ENCODE measurements at regions not wholly inside any gene's neighbourhood (a gene's known extent, or its start where the extent isn't known, plus 50 kb on each side); places are given as distances from the start of the nearest gene placed in this dataset.

DNA sequence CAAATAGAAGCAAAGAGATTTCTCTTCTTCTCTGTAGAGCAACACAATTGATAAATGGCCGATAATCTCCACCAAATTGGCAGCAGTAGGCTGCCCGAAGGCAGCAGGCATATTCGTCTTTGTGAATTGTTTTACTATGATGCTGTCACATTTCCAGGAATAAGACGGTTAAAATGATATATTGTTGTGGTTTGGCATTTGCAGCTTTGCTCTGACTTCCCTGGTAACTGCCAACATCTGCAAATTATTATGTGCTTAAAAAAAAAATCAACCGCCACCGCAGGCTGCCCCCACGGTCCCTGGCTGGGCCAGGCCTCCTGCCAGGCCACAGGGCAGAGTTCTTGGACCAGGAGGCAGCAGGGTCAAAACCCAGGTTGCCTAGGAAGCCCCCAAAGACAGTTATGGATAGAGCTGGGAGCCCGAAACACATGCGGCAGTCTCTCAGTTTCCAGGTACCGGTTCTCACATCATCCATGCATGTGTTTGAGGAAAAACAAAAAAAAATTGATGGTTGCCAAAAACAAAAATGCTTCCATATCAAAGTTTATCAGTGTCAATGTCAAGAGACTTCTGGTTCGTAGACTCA, 179.3 kb downstream of the ETS2 start:
- DNase-seq (ENCODE audit: low spot score): peak; percentile 90

DNA sequence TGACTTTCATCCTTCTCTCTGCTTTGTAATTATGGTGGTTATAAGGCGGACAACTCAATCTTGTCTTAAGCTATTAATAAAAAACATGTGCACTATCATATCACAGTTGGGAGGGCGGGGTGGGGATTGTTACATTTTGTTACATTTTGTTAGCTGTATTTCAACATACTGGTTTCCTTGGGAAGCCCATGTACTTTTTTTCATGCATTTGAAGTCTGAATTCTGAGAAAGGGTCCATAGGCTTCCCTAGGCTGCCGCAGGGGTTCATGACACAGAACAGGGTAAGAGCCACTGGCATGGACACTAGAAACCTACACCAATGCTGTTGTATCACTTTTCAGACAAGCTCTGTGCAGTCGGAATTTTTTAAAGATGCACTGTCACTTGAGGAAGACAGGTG, 178.8 kb downstream of the ETS2 start:
- DNase-seq (ENCODE audit: low spot score): peak; percentile 20

DNA sequence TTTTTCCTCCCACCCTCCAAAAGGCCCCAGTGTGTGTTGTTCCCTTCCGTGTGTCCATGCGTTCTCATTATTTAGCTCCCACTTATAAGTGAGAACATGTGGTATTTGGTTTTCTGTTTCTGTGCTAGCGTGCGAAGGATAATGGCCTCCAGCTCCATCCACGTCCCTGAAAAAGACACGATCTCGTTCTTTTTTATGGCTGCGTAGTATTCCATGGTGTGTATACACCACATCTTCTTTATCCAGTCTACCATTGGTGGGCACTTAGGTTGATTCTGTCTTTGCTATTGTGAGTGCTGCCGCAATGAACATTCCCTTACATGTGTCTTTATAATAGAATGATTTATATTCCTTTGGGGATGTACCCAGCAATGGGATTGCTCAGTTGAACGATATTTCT, 177.8 kb downstream of the ETS2 start:
- no peak for DNase-seq (ENCODE audit: low spot score)

- DNase-seq (ENCODE audit: low spot score): no peak
These were observed 177.1 kb downstream of the ETS2 start for GRCh38 chr21:38982804-38983203.

DNA sequence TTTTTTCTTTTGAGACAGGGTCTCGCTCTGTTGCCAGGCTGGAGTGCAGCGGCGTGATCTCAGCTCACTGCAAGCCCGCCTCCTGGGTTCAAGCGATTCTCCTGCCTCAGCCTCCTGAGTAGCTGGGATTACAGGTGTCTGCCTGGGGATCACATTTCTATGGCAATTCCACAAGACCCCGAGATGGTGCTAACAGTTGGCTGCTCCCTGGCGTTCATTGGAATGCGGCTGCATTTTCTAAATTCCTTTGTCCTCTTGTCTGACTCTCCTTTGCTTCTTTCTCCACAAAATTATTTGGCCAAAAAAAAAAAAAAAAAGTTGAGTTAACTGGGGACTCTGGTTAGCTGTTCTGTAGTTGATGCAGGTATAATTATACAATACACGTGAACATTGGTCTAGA, 176.4 kb downstream of the ETS2 start:
- DNase-seq (ENCODE audit: low spot score): peak; percentile 67

- no peak for DNase-seq (ENCODE audit: low spot score)
These were observed 174.9 kb downstream of the ETS2 start for GRCh38 chr21:38980416-38981313.

DNA sequence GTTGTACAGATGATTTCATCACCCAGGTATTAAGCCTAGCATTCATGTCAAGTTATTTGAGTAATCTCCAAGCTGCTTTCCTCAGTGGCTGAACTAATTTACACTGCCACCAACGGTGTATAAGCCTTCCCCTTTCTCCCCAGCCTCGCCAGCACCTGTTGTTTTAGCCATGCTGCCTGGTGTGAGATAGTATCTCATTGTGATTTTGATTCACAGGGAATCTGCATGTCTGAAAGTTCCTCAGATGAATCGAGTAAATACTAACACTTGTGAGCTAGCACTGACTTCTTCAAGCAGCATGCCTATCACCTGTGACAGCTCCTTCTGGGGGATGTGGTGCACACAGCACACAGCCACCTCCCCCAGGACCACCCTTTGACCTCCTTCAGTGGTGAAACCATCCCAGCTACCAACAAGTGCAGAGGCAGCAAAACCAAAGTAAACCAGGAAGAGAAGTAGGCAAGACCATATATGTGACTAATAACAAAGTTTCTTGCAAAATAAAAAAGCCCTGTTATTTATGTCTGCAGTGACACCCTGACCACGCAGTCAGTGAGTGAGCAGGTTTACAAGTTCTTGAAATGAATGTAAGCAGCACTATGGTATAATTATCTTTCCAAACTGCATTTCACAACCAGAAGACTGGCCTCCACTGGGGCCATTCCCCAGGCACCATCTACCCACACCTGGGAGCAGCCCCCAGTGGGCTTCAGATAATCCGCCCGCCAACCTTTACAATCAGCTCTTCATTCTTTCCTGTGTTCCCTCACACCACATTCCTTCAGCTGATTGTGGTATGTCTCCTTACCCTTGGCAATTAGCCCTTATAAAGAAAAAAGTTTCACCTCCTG, 173.8 kb downstream of the ETS2 start:
- DNase-seq (ENCODE audit: low spot score): peak; percentile 39

GRCh38 chr21:38976900-38977299, 171.2 kb downstream of the ETS2 start:
- no peak for DNase-seq (ENCODE audit: low spot score)

GRCh38 chr21:38973552-38973951, 167.8 kb downstream of the ETS2 start:
- no peak for DNase-seq (ENCODE audit: low spot score)

DNA sequence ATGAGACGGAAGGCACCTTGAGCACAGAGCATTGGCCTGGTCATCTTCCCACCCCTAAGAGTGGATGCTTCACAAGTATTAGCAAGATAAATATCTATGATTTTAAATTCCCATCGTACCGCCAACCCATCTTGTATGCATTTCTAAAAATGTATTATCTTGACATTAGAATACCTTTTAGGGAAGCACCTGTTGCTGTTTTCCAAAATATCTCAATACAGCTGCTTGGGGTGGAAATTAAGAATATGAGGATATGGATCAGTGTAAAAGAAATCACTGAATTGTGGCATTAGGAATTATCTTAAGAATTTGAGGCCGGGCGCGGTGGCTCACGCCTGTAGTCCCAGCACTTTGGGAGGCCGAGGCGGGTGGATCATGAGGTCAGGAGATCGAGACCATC, 166.3 kb downstream of the ETS2 start:
- no peak for DNase-seq (ENCODE audit: low spot score)

- DNase-seq (ENCODE audit: low spot score): no peak
These were observed 165.0 kb downstream of the ETS2 start for GRCh38 chr21:38970765-38971164.

- no peak for DNase-seq (ENCODE audit: low spot score)
These were observed 163.3 kb downstream of the ETS2 start for GRCh38 chr21:38968887-38969543.

GRCh38 chr21:38965910-38966504, 160.3 kb downstream of the ETS2 start:
- no peak for DNase-seq (ENCODE audit: low spot score)

DNA sequence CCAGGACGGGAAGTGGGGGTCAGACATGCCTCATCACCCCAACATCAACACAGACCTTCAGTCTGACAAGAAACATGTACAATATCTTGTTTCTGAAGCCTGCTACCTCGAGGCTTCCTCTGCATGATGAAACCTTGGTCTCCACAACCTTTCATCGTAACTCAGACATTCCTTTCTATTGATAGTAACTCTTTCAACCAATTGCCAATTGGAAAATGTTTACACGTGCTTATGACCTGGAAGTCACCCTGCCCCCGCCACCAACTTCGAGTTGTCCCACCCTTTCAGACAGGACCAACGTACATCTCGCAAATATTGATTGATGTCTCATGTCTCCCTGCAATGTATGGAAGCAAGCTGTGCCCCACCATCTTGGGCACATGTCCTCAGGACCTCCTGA, 159.5 kb downstream of the ETS2 start:
- DNase-seq (ENCODE audit: low spot score): no peak

GRCh38 chr21:38963006-38963405, 157.3 kb downstream of the ETS2 start:
- no peak for DNase-seq (ENCODE audit: low spot score)

GRCh38 chr21:38960251-38960650, 154.5 kb downstream of the ETS2 start:
- DNase-seq (ENCODE audit: low spot score): no peak

DNA sequence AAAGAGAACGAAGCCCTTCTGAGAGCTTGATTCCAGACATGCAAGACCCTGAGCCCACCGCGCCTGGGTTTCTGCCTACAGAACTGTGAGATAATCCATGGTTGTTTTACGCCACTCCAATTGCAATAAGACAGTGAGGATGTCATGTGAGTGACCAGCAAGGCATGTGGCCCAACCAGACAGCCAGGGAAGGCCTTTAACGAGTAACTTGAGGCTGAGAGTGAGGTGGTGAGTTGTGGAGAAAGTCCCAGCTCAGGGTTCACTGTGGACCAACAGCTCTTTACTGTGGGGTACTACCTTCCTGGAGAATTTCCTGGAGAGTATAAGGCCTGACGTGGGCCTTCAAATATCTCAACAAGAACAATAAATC, 153.9 kb downstream of the ETS2 start:
- DNase-seq (ENCODE audit: low spot score): no peak

DNA sequence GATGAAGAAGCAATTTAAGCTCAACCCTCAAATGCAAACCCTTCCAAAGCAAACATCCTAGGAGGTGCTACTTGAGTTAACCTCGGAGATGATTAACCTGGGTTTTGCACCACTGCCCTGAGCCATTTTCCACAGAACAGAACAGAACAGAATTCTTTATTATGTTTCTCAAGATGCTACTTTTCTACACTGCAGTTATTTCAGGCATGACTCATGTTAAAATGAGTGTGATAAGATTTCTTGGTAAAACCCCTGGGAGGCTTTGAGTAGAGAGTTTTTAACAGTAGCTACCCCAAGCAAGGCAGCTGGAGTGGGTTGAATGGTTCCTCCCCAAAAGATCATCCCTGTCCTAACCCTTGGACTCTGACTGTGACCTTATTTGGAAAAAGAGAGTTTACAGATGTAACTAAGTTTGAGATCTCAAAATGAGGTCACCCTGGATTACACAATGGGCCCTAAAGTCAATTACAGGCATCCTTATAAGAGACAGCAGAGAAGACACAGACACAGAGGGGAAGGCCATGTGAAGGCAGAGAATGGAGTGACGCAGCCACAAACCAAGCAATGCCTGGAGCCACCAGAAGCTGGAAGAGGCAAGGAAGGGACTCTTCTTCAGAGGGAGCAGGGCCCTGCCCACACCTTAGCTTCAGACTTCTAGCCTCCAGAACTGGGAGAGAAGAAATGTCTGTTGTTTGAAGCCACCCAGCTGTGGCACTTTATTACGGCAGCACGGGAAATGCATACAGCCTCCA, 153.4 kb downstream of the ETS2 start:
- DNase-seq (ENCODE audit: low spot score): peak; percentile 67

DNA sequence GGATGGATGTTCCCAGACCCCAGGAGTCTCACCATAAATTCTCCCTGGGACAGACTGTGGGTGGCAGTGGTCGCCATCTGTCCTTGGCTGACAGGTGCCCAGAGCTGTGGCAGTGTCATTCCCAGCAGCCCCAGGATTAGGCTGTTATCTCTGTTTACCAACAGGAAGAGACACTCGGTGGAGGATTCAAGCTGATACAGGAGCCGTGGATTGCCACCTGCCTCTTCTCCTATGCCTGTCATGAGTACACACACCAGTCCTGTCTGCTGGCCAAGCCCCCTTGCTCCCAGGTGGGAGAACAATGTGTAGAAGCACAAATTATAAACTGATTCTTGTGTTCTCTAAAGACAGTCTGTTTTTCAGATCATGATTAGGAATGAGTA, 152.6 kb downstream of the ETS2 start:
- no peak for DNase-seq (ENCODE audit: low spot score)

DNA sequence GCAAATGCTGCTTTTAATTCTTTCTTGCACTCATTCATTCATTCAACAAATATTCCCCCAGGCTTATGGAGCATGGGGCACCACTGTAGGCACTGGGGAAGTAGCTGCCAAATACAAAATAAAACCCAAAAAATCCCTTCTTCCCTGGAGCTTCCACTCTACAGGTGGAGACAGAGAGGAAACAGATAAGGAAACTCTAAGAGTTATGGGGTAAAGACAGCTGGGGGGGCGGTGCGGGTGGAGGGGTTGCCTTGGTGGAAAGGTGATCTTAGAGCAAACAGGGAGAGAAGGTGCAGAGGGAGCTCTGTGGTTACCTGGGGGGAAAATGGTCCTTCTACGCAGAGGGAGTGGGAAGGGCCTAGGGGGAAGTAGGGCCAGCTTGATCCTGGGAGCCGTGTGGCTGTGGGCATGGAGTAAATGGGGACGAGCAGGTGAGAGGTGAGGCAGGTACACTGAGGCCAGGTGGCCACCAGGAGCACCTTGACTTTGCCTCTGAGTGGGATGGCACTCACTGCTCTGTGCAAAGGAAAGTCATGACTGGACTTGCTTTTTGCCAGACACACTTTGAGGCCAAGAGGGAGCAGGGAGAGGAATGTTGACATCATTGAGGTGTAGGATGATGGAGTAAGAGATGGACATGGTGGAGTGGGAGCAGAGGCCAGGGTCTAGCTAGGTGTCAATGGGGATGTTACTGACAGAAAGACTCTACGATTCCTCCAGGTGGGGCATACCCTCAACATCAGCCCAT, 152.0 kb downstream of the ETS2 start:
- no peak for DNase-seq (ENCODE audit: low spot score)

All from GM03348 (cell line).